ENCODE measurements at regions not wholly inside any gene's neighbourhood (a gene's known extent, or its start where the extent isn't known, plus 50 kb on each side); places are given as distances from the start of the nearest gene placed in this dataset.
"Not testable (repeated sequence)": the region's sequence is repeated elsewhere in the genome, so short reads cannot be mapped to it uniquely, and the experiment has no call there.

GRCh38 chr16:32120372-32120771 is 132.7 kb upstream of the TP53TG3D start:
- TF ChIP-seq ZBTB33 (CRISPR knock-in tag; IDR thresholded peaks at IDR 0.05); ZHX1 (conservative IDR thresholded peaks at IDR 0.05; ENCODE audit: low read length); PHF8 (IDR thresholded peaks at IDR 0.05; ENCODE audit: borderline replicate concordance, low read length); KDM5B (IDR thresholded peaks at IDR 0.05; ENCODE audit: insufficient replicate concordance, low read depth, low read length); NR4A1 (CRISPR knock-in tag; IDR thresholded peaks at IDR 0.05); NR4A1 (tag; IDR thresholded peaks at IDR 0.05); STAG1 (CRISPR knock-in tag; IDR thresholded peaks at IDR 0.05; ENCODE audit: borderline replicate concordance); REST (IDR thresholded peaks at IDR 0.05; ENCODE audit: borderline replicate concordance); REST (CRISPR knock-in tag; IDR thresholded peaks at IDR 0.05; ENCODE audit: low read depth); TEAD2 (tag; IDR thresholded peaks at IDR 0.05); EP300 (IDR thresholded peaks at IDR 0.05; ENCODE audit: low read length); ZNF551 (CRISPR knock-in tag; IDR thresholded peaks at IDR 0.05): not testable (repeated sequence)

All from K562 (cell line).